Activated T-cell treated with anti-CD3 and anti-CD28 coated beads for 24 hours (primary cell): ENCODE measurements at regions not wholly inside any gene's neighbourhood (a gene's known extent, or its start where the extent isn't known, plus 50 kb on each side); places are given as distances from the start of the nearest gene placed in this dataset.

Experiments used
- DNase-seq: peaks from one replicate; pipeline ENCODE4 v3.0.0-alpha.2; 2020; ENCODE audit warnings: low read depth

DNA sequence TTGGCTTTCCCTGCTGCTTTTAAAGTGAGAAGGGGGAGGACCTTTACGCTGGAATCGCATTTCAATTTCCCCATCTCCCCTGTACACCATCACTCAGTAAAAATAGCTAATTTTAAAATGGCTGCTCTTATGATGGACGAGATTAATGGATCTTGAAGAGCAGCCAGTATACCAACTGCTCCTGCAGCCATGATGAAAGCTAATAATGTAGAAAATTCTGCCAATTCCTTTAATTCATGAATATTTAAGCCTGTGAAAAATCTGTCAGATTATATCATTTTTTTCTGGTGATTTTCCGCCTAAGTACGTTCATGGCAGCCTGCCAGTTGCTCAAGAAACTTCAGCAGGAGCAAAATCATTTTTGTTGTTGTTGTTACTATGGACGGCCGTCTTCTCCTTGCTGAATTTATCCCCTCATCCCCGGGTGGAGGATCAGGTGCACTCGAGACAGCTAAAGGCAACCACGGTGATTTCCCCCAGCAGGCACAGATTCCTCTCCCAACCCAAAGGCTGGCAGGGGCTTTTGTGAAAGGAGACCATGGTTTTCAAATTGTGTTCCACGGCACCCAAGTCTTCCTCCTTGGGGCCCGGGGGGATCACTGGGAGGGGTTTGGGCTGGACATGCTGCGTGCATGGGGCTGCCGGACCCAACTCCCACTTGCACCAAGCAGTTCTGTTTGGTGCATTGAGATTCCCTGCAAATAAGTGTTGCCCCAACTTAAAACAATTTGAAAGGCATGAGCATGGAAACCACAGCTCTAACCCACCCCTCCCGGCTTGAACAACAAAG is 289.6 kb downstream of the UACA start:
- no peak for DNase-seq

DNA sequence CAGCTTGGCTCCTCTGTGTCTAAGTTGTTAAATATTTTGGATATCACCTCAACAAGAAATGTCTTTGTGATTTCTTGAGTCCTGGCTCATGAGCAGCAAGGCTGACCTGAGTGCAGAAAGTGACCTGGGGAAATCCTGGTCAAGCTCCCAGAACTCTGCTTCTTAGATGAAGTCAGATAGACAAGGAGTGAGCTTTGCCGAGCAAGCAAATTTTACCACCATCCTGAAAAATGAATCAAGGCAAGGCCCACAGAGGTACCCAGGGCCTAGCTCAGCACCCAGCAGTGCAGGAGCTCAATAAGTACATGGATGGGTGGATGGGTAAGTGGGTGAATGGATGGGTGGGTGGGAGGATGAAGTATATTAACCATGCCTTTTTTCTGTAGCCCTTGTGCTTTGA is 291.8 kb downstream of the UACA start:
- DNase-seq = no peak

DNA sequence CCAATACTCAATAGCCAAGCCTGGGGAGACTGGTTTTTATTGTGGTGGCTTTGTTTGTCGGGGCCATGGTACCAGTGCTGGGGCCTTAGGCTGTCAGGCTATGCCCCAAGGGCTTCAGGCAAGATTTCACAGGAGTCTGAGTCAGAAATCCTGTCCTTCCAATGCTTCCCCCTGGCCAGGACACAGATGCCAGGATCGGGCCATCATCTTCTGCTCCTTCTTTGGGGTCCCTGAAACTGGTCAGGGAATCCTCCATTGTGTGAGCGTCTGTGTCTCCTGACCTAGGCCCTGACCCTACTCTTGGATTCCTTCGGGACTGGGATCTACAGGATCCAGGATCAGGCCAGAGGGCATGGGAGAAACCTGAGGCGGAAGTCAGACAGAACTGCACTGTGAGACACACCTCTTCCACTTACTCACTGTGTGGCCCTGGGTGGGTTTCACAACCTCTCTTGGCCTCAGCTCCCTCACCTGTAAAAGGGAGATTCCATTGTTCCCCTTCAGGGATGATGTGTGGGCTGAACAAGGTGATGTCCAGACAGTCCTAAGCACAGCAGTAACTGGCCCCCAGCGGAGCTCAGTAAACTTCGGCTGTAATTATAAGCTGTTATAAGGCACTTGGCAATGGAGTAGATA is 292.7 kb downstream of the UACA start:
- DNase-seq = no peak

DNA sequence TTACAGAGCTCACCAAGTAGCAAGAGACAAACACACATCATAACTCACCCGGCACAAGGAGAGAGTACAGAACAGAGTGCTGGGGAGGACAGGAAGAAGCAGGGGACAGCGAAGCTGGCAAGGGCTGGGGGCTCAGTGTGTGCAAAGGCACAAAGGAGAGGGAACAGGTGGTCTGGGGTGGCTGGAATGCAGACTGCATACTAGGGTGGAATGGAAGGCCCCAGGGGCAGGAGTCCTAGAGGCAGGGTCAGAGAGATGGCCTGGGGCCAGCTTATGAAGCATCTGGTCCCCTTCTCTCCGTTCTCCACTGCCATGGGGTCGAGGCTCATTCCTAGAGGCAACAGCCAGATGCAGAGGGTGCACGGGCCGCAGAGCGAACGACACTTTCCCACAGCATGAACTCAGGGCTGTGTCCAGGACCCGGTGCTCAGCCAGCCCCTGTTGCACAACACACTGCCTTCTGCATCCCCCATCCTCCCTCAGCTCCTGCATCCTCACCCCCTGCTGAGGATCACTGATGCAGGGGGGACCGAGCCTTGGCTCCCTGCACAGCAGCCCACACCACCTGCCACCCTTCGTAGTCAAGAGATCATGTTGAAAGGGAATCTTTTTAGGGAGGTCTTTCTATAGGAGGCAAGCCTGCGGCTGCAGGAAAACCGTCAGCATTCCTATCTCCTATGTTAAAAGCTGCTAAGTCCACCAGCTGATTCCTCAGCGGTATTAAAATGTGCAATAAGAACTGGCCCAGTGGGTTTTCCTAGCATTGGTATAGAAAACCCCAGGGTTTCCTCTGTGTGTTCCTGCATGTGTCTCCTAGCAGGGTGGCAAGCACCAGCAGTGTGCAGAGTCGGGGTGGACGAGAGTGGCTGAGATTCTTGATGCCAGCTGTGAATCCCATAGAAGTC is 293.5 kb downstream of the UACA start:
- no peak for DNase-seq

DNA sequence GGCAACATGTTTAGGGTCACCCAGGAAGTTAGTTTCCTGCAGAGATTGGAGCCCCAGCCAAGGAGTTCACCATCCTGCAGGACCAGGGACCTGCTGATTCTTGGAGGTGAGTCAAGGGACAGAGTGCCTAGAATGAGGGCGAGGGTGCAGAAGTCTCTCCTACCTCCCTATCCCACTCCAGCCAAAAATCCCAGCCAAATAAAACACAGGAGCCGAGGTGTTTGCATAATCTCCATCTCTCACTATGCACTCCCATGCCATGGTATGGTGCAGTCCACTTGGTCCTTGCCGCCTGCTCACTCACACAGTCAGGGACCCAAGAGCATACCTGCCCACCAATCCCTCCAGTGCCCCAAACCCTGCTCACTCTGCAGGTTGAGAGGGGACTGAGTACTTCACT is 294.2 kb downstream of the UACA start:
- no peak for DNase-seq

DNA sequence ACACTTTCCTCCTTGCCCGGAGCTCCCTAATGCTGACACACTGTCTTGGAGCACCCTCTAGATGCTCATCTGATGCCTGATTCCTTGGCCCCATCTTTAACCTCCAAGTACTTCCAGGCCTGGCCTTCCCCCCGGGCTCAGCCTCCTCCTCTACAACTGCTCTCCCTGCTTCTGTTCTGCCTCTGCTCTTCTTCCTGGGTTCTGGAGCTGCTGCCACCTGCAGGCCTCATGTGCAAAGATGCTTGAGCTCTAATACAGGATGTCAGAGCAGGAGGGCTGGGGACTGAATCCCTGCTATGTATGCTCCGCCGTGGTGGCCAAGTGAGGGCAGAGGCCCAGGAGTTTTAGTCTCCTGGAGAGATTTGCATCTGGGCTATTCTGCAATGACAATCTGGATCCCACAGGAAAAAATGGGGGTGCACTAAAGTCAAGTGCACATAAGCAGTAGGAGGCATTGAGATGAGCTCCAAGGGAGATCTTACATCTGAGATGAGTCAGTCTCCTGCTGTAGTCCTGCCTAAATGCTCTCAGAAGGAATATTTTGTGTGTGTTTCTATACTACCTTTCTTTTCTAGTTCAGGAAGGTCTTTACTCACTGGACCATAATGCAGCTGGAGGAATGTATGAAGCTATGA is 296.3 kb downstream of the UACA start:
- DNase-seq = peak; percentile 26

DNA sequence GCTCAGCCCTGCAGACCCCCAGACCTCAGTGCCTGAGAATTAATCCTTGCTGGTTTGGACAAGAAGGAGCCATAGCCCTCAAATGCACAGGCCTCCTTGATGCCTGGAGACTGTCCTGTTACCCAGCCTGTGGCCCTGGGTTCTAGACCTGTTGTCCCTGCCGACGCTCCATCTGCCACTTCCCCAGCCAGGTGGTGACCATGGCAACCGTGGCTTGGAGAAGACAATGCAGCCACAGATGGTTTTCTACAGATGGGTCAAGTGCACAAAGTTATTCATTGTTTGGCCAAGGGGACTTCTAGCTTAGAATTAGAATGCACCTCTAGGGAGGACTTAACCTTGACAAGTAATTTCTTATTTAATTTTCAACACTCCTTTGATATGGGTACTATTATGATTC is 297.1 kb downstream of the UACA start:
- DNase-seq = no peak

DNA sequence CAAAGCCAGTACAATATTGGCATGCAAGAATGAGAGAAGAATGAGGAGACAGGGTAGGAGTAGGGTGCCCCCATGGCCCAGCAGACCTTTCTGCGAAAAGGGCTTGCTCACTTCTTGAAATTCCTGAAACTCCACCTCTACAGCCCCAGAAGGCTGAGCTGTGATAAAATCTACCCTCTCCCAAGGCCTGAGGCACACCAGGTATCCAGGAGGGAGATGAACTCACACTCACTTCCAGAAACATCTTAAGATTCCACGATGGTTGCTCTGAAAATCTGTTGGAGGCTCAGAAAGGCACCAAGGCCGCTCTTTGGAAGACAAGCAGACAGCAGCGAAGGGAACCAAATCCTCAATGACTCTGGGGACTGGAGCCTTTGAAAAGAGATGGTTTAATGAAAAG is 297.5 kb downstream of the UACA start:
- DNase-seq = no peak

DNA sequence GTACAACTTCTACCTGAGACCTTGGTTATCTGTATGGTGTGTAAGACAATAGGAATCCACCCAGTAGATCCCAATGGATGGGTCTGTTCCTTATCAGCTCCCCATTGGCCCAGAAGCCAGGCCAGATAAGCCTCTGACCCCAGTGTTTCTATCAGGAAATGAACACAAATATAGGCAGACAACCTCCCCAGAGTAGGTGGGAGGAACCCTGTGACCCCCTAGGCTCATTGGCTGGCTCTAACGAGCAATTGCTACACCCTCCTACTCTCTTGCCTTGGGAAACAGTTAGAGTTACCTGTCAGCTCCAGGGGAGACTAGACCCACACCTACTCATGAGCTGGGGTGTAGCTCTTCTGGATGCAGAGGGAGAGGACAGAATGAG is 299.9 kb downstream of the UACA start:
- DNase-seq = no peak

DNA sequence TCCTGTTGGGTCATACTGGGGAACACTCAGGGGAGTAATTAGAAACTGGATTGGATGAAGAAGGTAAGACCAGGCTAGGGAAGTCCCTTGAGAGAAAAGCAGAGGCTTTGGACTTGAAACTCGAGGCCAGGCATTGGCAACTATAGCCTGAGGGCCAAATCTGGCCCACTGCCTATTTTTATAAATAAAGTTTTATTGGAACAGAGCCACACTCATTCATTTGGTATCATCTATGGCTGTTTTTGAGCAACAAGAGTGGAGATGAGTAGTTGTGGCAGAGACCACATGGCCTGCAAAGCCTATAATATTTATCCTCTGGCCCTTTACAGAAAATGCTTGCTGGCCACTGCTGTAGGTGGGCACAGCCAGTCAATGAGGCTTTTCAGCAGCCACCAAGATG is 301.4 kb downstream of the UACA start:
- DNase-seq = no peak

DNA sequence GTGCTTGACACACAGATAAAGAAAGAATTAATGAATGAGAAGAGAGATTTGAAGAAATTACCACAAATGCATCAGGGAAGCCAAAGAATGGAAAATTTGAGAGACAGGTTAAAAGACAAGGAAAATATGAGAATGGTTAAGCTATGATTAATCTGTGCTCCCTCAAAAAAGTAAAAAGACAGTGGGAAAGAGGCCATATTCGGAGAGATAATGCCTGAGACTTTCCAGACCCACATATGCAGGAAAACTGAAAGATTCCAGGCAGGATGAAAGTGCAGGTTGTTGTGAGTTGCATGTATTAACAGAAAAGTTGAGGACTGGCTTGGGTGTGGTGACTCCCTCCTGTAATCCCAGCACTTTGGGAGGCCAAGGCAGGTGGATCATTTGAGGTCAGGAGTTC is 302.3 kb downstream of the UACA start:
- no peak for DNase-seq

DNA sequence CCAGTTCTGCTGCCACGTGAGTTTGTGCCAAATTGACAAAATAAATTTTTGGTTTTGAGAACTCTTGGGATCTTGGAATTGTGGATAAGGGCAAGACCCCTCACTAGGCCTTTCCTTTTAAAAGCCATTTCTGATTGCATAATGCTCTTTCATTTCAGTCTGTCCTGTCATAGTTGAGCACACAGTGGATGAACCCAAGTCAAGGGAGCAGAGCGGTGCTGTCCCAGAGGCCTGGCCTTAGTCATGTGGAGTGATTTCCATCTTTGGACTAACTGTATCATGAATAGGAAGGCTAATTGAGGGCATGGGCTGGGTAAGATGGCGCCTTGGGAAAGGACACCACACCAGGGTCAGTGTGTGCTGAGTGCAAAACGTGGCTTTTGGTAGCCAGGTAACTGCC is 304.0 kb downstream of the UACA start:
- DNase-seq = no peak

DNA sequence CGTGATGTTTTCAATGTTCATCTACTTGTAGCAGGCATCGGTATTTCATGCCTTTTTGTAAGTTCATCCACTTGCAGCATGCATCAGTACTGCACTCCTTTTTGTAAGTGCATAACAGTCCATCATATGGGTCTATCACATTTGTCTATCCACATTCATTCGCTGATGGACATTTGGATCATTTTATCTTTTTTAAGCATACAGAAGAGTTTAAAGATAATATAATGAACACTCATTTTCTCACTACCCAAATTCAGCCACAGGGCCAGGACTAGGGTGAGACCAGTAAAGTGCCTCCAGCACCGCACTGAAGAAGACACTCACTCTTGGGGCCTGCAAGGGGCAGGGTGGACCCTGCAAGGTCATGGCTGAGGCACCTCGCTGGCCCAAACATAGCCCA is 309.6 kb downstream of the UACA start:
- DNase-seq = no peak

DNA sequence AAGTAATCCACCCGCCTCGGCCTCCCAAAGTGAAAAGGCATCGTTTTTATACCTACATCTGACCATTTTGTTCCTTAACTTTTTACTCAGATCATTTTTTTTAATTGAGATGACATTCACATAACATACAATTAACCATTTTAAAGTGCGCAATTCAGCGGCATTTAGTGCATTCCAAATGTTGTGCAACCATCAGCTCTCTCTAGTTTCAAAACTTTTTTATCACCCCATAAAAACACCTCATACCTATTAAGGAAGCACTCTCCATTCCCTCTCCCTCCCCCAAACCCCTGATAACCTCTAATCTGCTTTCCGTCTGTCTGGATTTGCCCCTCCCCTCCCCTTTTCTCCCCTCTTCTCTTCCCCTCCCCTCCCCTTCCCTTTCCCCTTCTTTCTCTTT is 310.1 kb downstream of the UACA start:
- no peak for DNase-seq

DNA sequence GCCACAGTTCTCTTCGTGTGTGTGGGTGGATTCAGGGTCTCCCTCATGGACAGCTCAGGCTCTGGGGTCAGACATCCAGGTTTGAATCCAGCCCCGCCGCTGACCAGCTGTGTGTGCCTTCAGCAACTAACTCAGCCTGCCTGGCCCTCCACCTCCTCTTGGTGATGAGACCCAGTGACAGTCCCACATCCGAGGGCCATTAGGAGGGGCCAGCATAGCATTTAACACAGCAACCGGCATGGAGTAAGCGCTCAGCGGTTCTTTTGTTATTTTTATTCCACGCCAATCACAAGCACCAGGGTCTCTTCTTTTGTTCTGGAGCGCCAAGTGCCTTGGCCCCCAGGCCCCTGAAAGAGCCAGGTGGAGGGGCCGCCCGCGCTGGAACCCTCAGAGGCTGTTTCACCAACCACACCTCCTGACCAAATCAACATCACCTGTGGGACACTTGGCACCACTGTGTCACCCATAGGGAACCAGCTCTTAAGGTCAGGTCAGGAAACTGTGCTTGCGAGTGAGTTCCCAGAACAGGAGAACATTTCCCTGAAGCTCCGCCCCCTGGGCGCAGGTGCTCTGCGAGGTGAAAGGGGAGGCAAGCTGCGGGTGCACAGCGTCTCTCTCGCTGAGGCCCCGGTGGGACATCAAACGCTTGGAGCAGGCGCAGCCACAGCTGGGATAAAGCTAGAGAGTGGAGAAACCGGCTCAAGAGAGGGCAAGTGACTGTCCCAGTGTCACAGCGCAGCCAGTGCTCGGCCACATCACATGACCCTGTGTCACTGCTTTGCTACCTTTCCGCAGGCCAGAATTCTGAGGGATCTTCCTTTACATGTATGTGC is 311.3 kb downstream of the UACA start:
- no peak for DNase-seq

DNA sequence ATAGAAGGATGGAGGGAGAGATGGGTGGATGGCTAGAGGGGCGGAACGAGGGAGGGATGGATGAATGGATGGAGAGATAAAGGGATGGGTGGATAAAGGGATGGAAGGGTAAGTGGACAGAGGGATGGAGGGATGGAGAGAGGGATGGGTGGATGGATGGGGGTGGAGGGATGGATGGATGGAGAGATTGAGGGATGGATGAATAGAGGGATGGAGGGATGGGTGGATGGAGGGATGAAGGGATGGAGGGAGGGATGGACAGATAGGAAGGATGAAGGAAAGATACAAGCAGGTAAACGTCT is 313.3 kb downstream of the UACA start:
- no peak for DNase-seq

DNA sequence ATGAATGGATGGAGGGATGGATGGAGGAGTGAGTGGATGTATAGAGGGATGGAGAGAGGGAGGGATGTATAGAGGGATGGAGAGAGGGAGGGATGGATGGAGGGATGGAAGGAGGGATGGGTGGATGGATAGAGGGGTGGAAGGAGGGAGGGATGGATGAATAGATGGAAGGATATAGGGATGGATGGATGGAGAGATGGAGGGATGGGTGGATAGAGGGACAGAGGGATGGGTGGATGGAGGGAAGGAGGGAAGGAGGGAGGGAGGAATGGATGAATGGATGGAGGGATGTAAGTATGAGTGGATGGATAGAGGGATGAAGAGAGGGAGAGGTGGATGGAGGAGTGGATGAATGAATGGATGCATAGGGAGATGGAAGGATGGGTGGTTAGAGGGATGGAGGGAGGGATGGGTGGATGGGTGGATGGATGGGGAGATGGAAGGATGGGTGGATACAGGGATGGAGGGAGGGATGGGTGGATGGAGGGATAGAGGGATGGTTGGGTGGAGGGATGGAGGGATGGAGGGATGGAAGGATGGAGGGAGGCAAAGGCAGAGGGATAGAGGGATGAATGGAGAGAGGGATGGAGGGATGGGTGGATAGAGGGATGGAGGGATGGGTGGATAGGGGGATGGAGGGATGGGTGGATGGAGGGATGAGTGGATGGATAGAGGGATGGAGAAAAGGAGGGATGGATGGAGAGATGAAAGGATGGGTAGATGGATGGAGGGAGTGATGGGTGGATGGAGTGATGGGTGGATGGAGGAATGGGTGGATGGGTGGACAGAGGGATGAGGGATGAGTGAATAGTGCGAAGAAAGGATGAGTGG is 313.8 kb downstream of the UACA start:
- DNase-seq = no peak

DNA sequence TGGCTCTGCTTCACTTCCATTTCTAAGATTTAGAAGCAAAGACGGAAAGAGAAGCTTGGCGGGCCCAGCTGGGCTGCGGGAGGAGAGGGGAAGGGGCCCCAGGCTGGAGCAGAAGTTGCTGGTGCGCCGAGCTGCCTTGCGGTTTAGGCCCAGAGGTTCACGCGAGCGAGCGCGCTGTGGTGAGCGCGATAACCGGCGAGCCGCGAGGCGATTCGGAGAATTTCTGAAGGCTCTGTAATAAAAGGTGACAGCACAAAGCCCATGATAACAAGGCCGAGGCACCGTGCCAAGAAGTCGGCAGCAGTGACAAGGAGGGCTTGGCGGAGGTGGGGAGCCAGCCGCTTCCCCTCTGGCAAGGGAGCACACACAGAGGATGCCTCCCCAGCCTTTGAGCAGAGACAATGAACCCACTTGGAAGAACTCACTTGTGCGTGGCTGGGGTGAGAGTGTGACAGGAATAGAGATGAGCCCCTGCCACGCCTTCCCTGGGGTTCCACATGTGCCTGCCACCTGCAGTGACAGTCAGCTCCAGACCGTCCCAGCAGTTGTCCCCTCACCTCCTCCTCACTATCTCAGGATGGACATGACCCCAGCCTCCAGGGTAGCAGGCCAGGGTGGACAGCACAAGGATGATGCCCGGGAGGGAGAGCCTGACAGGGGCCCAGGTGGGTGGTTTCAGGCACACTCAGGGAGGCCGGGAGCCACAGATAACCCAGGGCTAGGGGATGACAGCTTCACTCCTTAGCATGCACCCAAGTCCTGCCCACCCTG is 315.2 kb downstream of the UACA start:
- no peak for DNase-seq

DNA sequence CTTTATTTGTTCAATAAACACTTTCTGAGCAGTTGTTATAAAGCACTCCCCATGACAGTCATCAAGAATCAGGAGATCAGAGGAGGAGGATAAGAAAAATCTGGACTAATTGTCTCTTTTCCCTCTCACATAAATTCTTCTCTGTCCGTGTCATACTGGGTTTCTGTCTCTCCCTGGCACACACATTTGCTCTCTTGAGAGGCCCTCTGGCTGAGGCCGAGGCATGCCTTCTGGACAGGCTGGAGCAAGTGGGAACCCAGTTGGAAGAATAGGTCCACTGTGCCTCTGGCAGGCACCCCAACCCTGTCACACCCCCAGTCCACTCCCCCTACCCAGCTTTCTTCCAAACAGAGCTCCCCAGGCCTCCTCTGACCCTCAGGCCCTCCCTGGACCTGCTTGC is 315.8 kb downstream of the UACA start:
- no peak for DNase-seq

DNA sequence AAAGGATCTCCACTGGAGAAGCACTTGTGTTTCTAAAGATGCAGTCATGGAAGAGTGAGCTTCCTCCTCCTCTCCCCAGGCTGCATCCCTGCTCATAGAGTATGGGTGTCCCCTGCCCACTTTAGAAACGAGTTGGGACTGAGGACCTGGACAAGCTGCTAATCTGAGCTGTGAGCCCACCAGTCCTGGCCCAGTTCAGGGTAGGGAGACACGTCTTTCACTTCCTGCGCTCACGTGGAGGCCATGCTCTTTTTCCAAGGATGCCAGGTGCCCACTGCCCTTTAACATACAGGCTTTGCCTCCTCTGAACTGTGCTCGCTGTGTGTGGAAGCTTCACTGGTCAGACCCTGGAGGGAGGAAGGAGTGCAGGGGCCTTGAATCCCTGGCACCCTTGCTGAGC is 316.3 kb downstream of the UACA start:
- no peak for DNase-seq
